GM19455 (cell line): ENCODE measurements at regions not wholly inside any gene's neighbourhood (a gene's known extent, or its start where the extent isn't known, plus 50 kb on each side); places are given as distances from the start of the nearest gene placed in this dataset.
"Not testable (repeated sequence)": the region's sequence is repeated elsewhere in the genome, so short reads cannot be mapped to it uniquely, and the experiment has no call there.

ENCODE experiments used
- ATAC-seq: cut with Tn5 transposase; IDR thresholded peaks from one replicate; pipeline ENCODE4 v1.9.1; 2021; ENCODE audit not compliant: unreplicated experiment

- not testable (repeated sequence) for ATAC-seq
Measured at GRCh38 chr4:11811521-11811920, 382.8 kb upstream of the HS3ST1 start.

- ATAC-seq, result no peak
Measured at GRCh38 chr4:11805842-11806241, 377.1 kb upstream of the HS3ST1 start.

GRCh38 chr4:11801466-11802446, 373.1 kb upstream of the HS3ST1 start:
- ATAC-seq, result no peak

- ATAC-seq, result no peak
Measured at GRCh38 chr4:11799196-11799595, 370.5 kb upstream of the HS3ST1 start.

GRCh38 chr4:11791797-11792196, 363.1 kb upstream of the HS3ST1 start:
- ATAC-seq, result no peak

GRCh38 chr4:11790230-11790629, 361.5 kb upstream of the HS3ST1 start:
- no peak for ATAC-seq

- no peak for ATAC-seq
Measured at GRCh38 chr4:11783588-11783987, 354.9 kb upstream of the HS3ST1 start.

GRCh38 chr4:11782859-11783258, 354.2 kb upstream of the HS3ST1 start:
- no peak for ATAC-seq

- ATAC-seq, result no peak
Measured at GRCh38 chr4:11777447-11777846, 348.8 kb upstream of the HS3ST1 start.

GRCh38 chr4:11774346-11774745, 345.7 kb upstream of the HS3ST1 start:
- ATAC-seq, result no peak

GRCh38 chr4:11773798-11774197, 345.1 kb upstream of the HS3ST1 start:
- ATAC-seq, result no peak

GRCh38 chr4:11769434-11769833, 340.7 kb upstream of the HS3ST1 start:
- ATAC-seq, result no peak

- ATAC-seq, result no peak
Measured at GRCh38 chr4:11768251-11768972, 339.7 kb upstream of the HS3ST1 start.

GRCh38 chr4:11765849-11766453, 337.3 kb upstream of the HS3ST1 start:
- ATAC-seq, result no peak

GRCh38 chr4:11748164-11748872, 319.6 kb upstream of the HS3ST1 start:
- ATAC-seq, result no peak

GRCh38 chr4:11746734-11747133, 318.0 kb upstream of the HS3ST1 start:
- no peak for ATAC-seq

- ATAC-seq, result no peak
Measured at GRCh38 chr4:11743976-11744375, 315.3 kb upstream of the HS3ST1 start.

- no peak for ATAC-seq
Measured at GRCh38 chr4:11743236-11743635, 314.5 kb upstream of the HS3ST1 start.

- no peak for ATAC-seq
Measured at GRCh38 chr4:11741190-11741652, 312.5 kb upstream of the HS3ST1 start.

GRCh38 chr4:11739992-11740391, 311.3 kb upstream of the HS3ST1 start:
- no peak for ATAC-seq

- ATAC-seq, result no peak
Measured at GRCh38 chr4:11736978-11737377, 308.3 kb upstream of the HS3ST1 start.
